ENCODE measurements at regions not wholly inside any gene's neighbourhood (a gene's known extent, or its start where the extent isn't known, plus 50 kb on each side); places are given as distances from the start of the nearest gene placed in this dataset.
"Not testable (repeated sequence)": the region's sequence is repeated elsewhere in the genome, so short reads cannot be mapped to it uniquely, and the experiment has no call there.

- Histone ChIP-seq H3K4me3 (ENCODE audit: low read length in 2 of 2) (no peak overlapping the region), H3K4me1 (ENCODE audit: control insufficient read depth in 2 of 2, insufficient read depth in 2 of 2, low read length in 2 of 2) (peaks cover 0 to 3% of the 10 kb centered on the region in 2 donors), H3K36me3 (ENCODE audit: control insufficient read depth in 2 of 2, insufficient read depth in 2 of 2, low read length in 2 of 2) (no peaks in the 10 kb centered on the region)
Observed at GRCh38 chr4:56160636-56161035, 211.9 kb downstream of the CEP135 start.

GRCh38 chr4:56158483-56158882 lies 209.7 kb downstream of the CEP135 start:
- Histone ChIP-seq H3K36me3 (ENCODE audit: control insufficient read depth in 2 of 2, insufficient read depth in 2 of 2, low read length in 2 of 2) (no peaks in the 10 kb centered on the region), H3K4me3 (ENCODE audit: low read length in 2 of 2) (no peak overlapping the region), H3K27ac (ENCODE audit: low read depth in 2 of 2, low read length in 2 of 2) (no peak overlapping the region), H3K4me1 (ENCODE audit: control insufficient read depth in 2 of 2, insufficient read depth in 2 of 2, low read length in 2 of 2) (peaks cover 0 to 3% of the 10 kb centered on the region in 2 donors), H3K9me3 (ENCODE audit: control insufficient read depth in 2 of 2, low read length in 2 of 2) (no peaks in the 10 kb centered on the region), H3K9ac (ENCODE audit: low read depth in 1 of 2, low read length in 2 of 2) (no peak overlapping the region), H3K27me3 (ENCODE audit: control insufficient read depth in 2 of 2, insufficient read depth in 2 of 2, low read length in 2 of 2) (no peaks in the 10 kb centered on the region)

More at GRCh38 chr4:56160636-56161035, 211.9 kb downstream of the CEP135 start:
- no peak overlapping the region for H3K27ac ChIP-seq (ENCODE audit: low read depth in 2 of 2, low read length in 2 of 2)
- no peaks in the 10 kb centered on the region for H3K9me3 ChIP-seq (ENCODE audit: control insufficient read depth in 2 of 2, low read length in 2 of 2)
- H3K9ac ChIP-seq (ENCODE audit: low read depth in 1 of 2, low read length in 2 of 2) = no peak overlapping the region
- no peaks in the 10 kb centered on the region for H3K27me3 ChIP-seq (ENCODE audit: control insufficient read depth in 2 of 2, insufficient read depth in 2 of 2, low read length in 2 of 2)

GRCh38 chr4:56156141-56156540 lies 207.4 kb downstream of the CEP135 start:
- H3K9me3 ChIP-seq (ENCODE audit: control insufficient read depth in 2 of 2, low read length in 2 of 2) = no peaks in the 10 kb centered on the region
- no peak overlapping the region for H3K9ac ChIP-seq (ENCODE audit: low read depth in 1 of 2, low read length in 2 of 2)
- H3K27ac ChIP-seq (ENCODE audit: low read depth in 2 of 2, low read length in 2 of 2) = no peak overlapping the region
- H3K4me1 ChIP-seq (ENCODE audit: control insufficient read depth in 2 of 2, insufficient read depth in 2 of 2, low read length in 2 of 2) = peaks cover 0 to 3% of the 10 kb centered on the region in 2 donors
- H3K36me3 ChIP-seq (ENCODE audit: control insufficient read depth in 2 of 2, insufficient read depth in 2 of 2, low read length in 2 of 2) = no peaks in the 10 kb centered on the region
- no peaks in the 10 kb centered on the region for H3K27me3 ChIP-seq (ENCODE audit: control insufficient read depth in 2 of 2, insufficient read depth in 2 of 2, low read length in 2 of 2)
- H3K4me3 ChIP-seq (ENCODE audit: low read length in 2 of 2) = no peak overlapping the region

GRCh38 chr4:56155432-56155831 lies 206.7 kb downstream of the CEP135 start:
- Histone ChIP-seq H3K9ac (ENCODE audit: low read depth in 1 of 2, low read length in 2 of 2) (no peak overlapping the region), H3K36me3 (ENCODE audit: control insufficient read depth in 2 of 2, insufficient read depth in 2 of 2, low read length in 2 of 2) (no peaks in the 10 kb centered on the region), H3K9me3 (ENCODE audit: control insufficient read depth in 2 of 2, low read length in 2 of 2) (no peaks in the 10 kb centered on the region), H3K4me1 (ENCODE audit: control insufficient read depth in 2 of 2, insufficient read depth in 2 of 2, low read length in 2 of 2) (peaks cover 0 to 3% of the 10 kb centered on the region in 2 donors), H3K4me3 (ENCODE audit: low read length in 2 of 2) (no peak overlapping the region), H3K27ac (ENCODE audit: low read depth in 2 of 2, low read length in 2 of 2) (no peak overlapping the region), H3K27me3 (ENCODE audit: control insufficient read depth in 2 of 2, insufficient read depth in 2 of 2, low read length in 2 of 2) (no peaks in the 10 kb centered on the region)

GRCh38 chr4:56149591-56149990 lies 200.8 kb downstream of the CEP135 start:
- no peaks in the 10 kb centered on the region for H3K36me3 ChIP-seq (ENCODE audit: control insufficient read depth in 2 of 2, insufficient read depth in 2 of 2, low read length in 2 of 2)
- no peak overlapping the region for H3K9ac ChIP-seq (ENCODE audit: low read depth in 1 of 2, low read length in 2 of 2)
- no peaks in the 10 kb centered on the region for H3K27me3 ChIP-seq (ENCODE audit: control insufficient read depth in 2 of 2, insufficient read depth in 2 of 2, low read length in 2 of 2)
- H3K27ac ChIP-seq (ENCODE audit: low read depth in 2 of 2, low read length in 2 of 2) = no peak overlapping the region
- no peaks in the 10 kb centered on the region for H3K4me1 ChIP-seq (ENCODE audit: control insufficient read depth in 2 of 2, insufficient read depth in 2 of 2, low read length in 2 of 2)
- H3K9me3 ChIP-seq (ENCODE audit: control insufficient read depth in 2 of 2, low read length in 2 of 2) = no peaks in the 10 kb centered on the region
- H3K4me3 ChIP-seq (ENCODE audit: low read length in 2 of 2) = no peak overlapping the region

- no peak overlapping the region for H3K9ac ChIP-seq (ENCODE audit: low read depth in 1 of 2, low read length in 2 of 2)
- H3K9me3 ChIP-seq (ENCODE audit: control insufficient read depth in 2 of 2, low read length in 2 of 2) = no peaks in the 10 kb centered on the region
- H3K27ac ChIP-seq (ENCODE audit: low read depth in 2 of 2, low read length in 2 of 2) = no peak overlapping the region
- no peak overlapping the region for H3K4me3 ChIP-seq (ENCODE audit: low read length in 2 of 2)
- H3K36me3 ChIP-seq (ENCODE audit: control insufficient read depth in 2 of 2, insufficient read depth in 2 of 2, low read length in 2 of 2) = no peaks in the 10 kb centered on the region
- H3K27me3 ChIP-seq (ENCODE audit: control insufficient read depth in 2 of 2, insufficient read depth in 2 of 2, low read length in 2 of 2) = no peaks in the 10 kb centered on the region
- no peaks in the 10 kb centered on the region for H3K4me1 ChIP-seq (ENCODE audit: control insufficient read depth in 2 of 2, insufficient read depth in 2 of 2, low read length in 2 of 2)
Observed at GRCh38 chr4:56148428-56148827, 199.7 kb downstream of the CEP135 start.

- H3K9ac ChIP-seq (ENCODE audit: low read depth in 1 of 2, low read length in 2 of 2) = no peak overlapping the region
- H3K27ac ChIP-seq (ENCODE audit: low read depth in 2 of 2, low read length in 2 of 2) = no peak overlapping the region
- no peaks in the 10 kb centered on the region for H3K9me3 ChIP-seq (ENCODE audit: control insufficient read depth in 2 of 2, low read length in 2 of 2)
- no peak overlapping the region for H3K4me3 ChIP-seq (ENCODE audit: low read length in 2 of 2)
- no peaks in the 10 kb centered on the region for H3K36me3 ChIP-seq (ENCODE audit: control insufficient read depth in 2 of 2, insufficient read depth in 2 of 2, low read length in 2 of 2)
- H3K4me1 ChIP-seq (ENCODE audit: control insufficient read depth in 2 of 2, insufficient read depth in 2 of 2, low read length in 2 of 2) = no peaks in the 10 kb centered on the region
- no peaks in the 10 kb centered on the region for H3K27me3 ChIP-seq (ENCODE audit: control insufficient read depth in 2 of 2, insufficient read depth in 2 of 2, low read length in 2 of 2)
Observed at GRCh38 chr4:56147371-56147770, 198.6 kb downstream of the CEP135 start.

GRCh38 chr4:56146956-56147355 lies 198.2 kb downstream of the CEP135 start:
- H3K4me1 ChIP-seq (ENCODE audit: control insufficient read depth in 2 of 2, insufficient read depth in 2 of 2, low read length in 2 of 2) = no peaks in the 10 kb centered on the region
- no peak overlapping the region for H3K9ac ChIP-seq (ENCODE audit: low read depth in 1 of 2, low read length in 2 of 2)
- H3K27ac ChIP-seq (ENCODE audit: low read depth in 2 of 2, low read length in 2 of 2) = no peak overlapping the region
- no peak overlapping the region for H3K4me3 ChIP-seq (ENCODE audit: low read length in 2 of 2)
- H3K9me3 ChIP-seq (ENCODE audit: control insufficient read depth in 2 of 2, low read length in 2 of 2) = no peaks in the 10 kb centered on the region
- no peaks in the 10 kb centered on the region for H3K36me3 ChIP-seq (ENCODE audit: control insufficient read depth in 2 of 2, insufficient read depth in 2 of 2, low read length in 2 of 2)
- no peaks in the 10 kb centered on the region for H3K27me3 ChIP-seq (ENCODE audit: control insufficient read depth in 2 of 2, insufficient read depth in 2 of 2, low read length in 2 of 2)

GRCh38 chr4:56142088-56142487 lies 193.3 kb downstream of the CEP135 start:
- no peak overlapping the region for H3K4me3 ChIP-seq (ENCODE audit: low read length in 2 of 2)
- no peaks in the 10 kb centered on the region for H3K27me3 ChIP-seq (ENCODE audit: control insufficient read depth in 2 of 2, insufficient read depth in 2 of 2, low read length in 2 of 2)
- no peaks in the 10 kb centered on the region for H3K36me3 ChIP-seq (ENCODE audit: control insufficient read depth in 2 of 2, insufficient read depth in 2 of 2, low read length in 2 of 2)
- no peak overlapping the region for H3K27ac ChIP-seq (ENCODE audit: low read depth in 2 of 2, low read length in 2 of 2)
- no peaks in the 10 kb centered on the region for H3K9me3 ChIP-seq (ENCODE audit: control insufficient read depth in 2 of 2, low read length in 2 of 2)
- H3K9ac ChIP-seq (ENCODE audit: low read depth in 1 of 2, low read length in 2 of 2) = no peak overlapping the region
- H3K4me1 ChIP-seq (ENCODE audit: control insufficient read depth in 2 of 2, insufficient read depth in 2 of 2, low read length in 2 of 2) = no peaks in the 10 kb centered on the region

- Histone ChIP-seq H3K4me1 (ENCODE audit: control insufficient read depth in 2 of 2, insufficient read depth in 2 of 2, low read length in 2 of 2) (no peaks in the 10 kb centered on the region), H3K9me3 (ENCODE audit: control insufficient read depth in 2 of 2, low read length in 2 of 2) (no peaks in the 10 kb centered on the region), H3K9ac (ENCODE audit: low read depth in 1 of 2, low read length in 2 of 2) (no peak overlapping the region), H3K27ac (ENCODE audit: low read depth in 2 of 2, low read length in 2 of 2) (no peak overlapping the region), H3K36me3 (ENCODE audit: control insufficient read depth in 2 of 2, insufficient read depth in 2 of 2, low read length in 2 of 2) (no peaks in the 10 kb centered on the region), H3K27me3 (ENCODE audit: control insufficient read depth in 2 of 2, insufficient read depth in 2 of 2, low read length in 2 of 2) (no peaks in the 10 kb centered on the region), H3K4me3 (ENCODE audit: low read length in 2 of 2) (no peak overlapping the region)
Observed at GRCh38 chr4:56139241-56139827, 190.6 kb downstream of the CEP135 start.

GRCh38 chr4:56134834-56135233 lies 186.1 kb downstream of the CEP135 start:
- H3K9ac ChIP-seq (ENCODE audit: low read depth in 1 of 2, low read length in 2 of 2); H3K4me1 ChIP-seq (ENCODE audit: control insufficient read depth in 2 of 2, insufficient read depth in 2 of 2, low read length in 2 of 2); H3K36me3 ChIP-seq (ENCODE audit: control insufficient read depth in 2 of 2, insufficient read depth in 2 of 2, low read length in 2 of 2); H3K27ac ChIP-seq (ENCODE audit: low read depth in 2 of 2, low read length in 2 of 2); H3K27me3 ChIP-seq (ENCODE audit: control insufficient read depth in 2 of 2, insufficient read depth in 2 of 2, low read length in 2 of 2); H3K4me3 ChIP-seq (ENCODE audit: low read length in 2 of 2); H3K9me3 ChIP-seq (ENCODE audit: control insufficient read depth in 2 of 2, low read length in 2 of 2): not testable (repeated sequence)

All from mucosa of rectum (tissue), 2 donors.